Peyer's patch (tissue), 4 donors: ENCODE measurements at regions not wholly inside any gene's neighbourhood (a gene's known extent, or its start where the extent isn't known, plus 50 kb on each side); places are given as distances from the start of the nearest gene placed in this dataset.

ENCODE experiments used
- POLR2A ChIP-seq, 2 donors: fragments of 450-650 bp; IDR thresholded peaks; one replicate each; pipeline ENCODE4 v1.5.1; 2017; ENCODE audit warnings: antibody characterized with exemption in 2 of 2, mild to moderate bottlenecking in 2 of 2, moderate library complexity in 2 of 2
- TF ChIP-seq, protein P1 (sequence below), 6 experiments: fragments of 450-650 bp in 4 of 6; fragments of 200-600 bp in 2 of 6; sonication (generic) in 1 of 6; IDR thresholded peaks; one replicate each; pipeline ENCODE4 v1.5.1; 2017 to 2019; ENCODE audit warnings: antibody characterized with exemption in 6 of 6, mild to moderate bottlenecking in 3 of 6, moderate library complexity in 1 of 6

GRCh38 chr2:196452758-196453157 is 186.8 kb upstream of the CCDC150 start:
- TF ChIP-seq, protein P1, sequence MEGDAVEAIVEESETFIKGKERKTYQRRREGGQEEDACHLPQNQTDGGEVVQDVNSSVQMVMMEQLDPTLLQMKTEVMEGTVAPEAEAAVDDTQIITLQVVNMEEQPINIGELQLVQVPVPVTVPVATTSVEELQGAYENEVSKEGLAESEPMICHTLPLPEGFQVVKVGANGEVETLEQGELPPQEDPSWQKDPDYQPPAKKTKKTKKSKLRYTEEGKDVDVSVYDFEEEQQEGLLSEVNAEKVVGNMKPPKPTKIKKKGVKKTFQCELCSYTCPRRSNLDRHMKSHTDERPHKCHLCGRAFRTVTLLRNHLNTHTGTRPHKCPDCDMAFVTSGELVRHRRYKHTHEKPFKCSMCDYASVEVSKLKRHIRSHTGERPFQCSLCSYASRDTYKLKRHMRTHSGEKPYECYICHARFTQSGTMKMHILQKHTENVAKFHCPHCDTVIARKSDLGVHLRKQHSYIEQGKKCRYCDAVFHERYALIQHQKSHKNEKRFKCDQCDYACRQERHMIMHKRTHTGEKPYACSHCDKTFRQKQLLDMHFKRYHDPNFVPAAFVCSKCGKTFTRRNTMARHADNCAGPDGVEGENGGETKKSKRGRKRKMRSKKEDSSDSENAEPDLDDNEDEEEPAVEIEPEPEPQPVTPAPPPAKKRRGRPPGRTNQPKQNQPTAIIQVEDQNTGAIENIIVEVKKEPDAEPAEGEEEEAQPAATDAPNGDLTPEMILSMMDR (IDR thresholded peaks at IDR 0.05): no peak
- TF ChIP-seq POLR2A (IDR thresholded peaks at IDR 0.05): no peak
